ENCODE measurements at regions not wholly inside any gene's neighbourhood (a gene's known extent, or its start where the extent isn't known, plus 50 kb on each side); places are given as distances from the start of the nearest gene placed in this dataset.

- DNase-seq: no peak
- no peak for TF ChIP-seq CTCF (IDR thresholded peaks at IDR 0.05; ENCODE audit: low read depth, low read length)
- Histone ChIP-seq H3K9me3 (no peaks in the 10 kb centered on the region), H3K27me3 (peaks cover 14% of the 10 kb centered on the region), H3K4me1 (no peaks in the 10 kb centered on the region), H3K4me3 (ENCODE audit: low read depth, low read length) (no peak overlapping the region), H3K36me3 (no peaks in the 10 kb centered on the region)
Observed at GRCh38 chr12:3336606-3337311, 154.2 kb upstream of the PRMT8 start.

GRCh38 chr12:3337944-3338343 lies 153.1 kb upstream of the PRMT8 start:
- Histone ChIP-seq H3K27me3 (peaks cover 20% of the 10 kb centered on the region), H3K36me3 (no peaks in the 10 kb centered on the region), H3K4me1 (no peaks in the 10 kb centered on the region), H3K9me3 (no peaks in the 10 kb centered on the region), H3K4me3 (ENCODE audit: low read depth, low read length) (no peak overlapping the region)
- DNase-seq: no peak
- no peak for TF ChIP-seq CTCF (IDR thresholded peaks at IDR 0.05; ENCODE audit: low read depth, low read length)

GRCh38 chr12:3339221-3339620 lies 151.8 kb upstream of the PRMT8 start:
- DNase-seq: no peak
- Histone ChIP-seq H3K4me3 (ENCODE audit: low read depth, low read length) (no peak overlapping the region), H3K27me3 (peaks cover 20% of the 10 kb centered on the region), H3K9me3 (no peaks in the 10 kb centered on the region), H3K4me1 (no peaks in the 10 kb centered on the region), H3K36me3 (no peaks in the 10 kb centered on the region)
- no peak for TF ChIP-seq CTCF (IDR thresholded peaks at IDR 0.05; ENCODE audit: low read depth, low read length)

GRCh38 chr12:3341594-3341993 lies 149.4 kb upstream of the PRMT8 start:
- no peaks in the 10 kb centered on the region for H3K36me3 ChIP-seq
- TF ChIP-seq CTCF (IDR thresholded peaks at IDR 0.05; ENCODE audit: low read depth, low read length): no peak
- no peaks in the 10 kb centered on the region for H3K4me1 ChIP-seq
- no peak for DNase-seq
- no peak overlapping the region for H3K4me3 ChIP-seq (ENCODE audit: low read depth, low read length)
- no peaks in the 10 kb centered on the region for H3K9me3 ChIP-seq
- peaks cover 20% of the 10 kb centered on the region for H3K27me3 ChIP-seq

GRCh38 chr12:3342051-3342450 lies 149.0 kb upstream of the PRMT8 start:
- peak; percentile 64 for TF ChIP-seq CTCF (IDR thresholded peaks at IDR 0.05; ENCODE audit: low read depth, low read length)
- H3K4me3 ChIP-seq (ENCODE audit: low read depth, low read length): no peak overlapping the region
- peak; percentile 57 for DNase-seq

GRCh38 chr12:3348055-3348454 lies 142.9 kb upstream of the PRMT8 start:
- Histone ChIP-seq H3K4me3 (ENCODE audit: low read depth, low read length) (no peak overlapping the region), H3K36me3 (no peaks in the 10 kb centered on the region), H3K9me3 (no peaks in the 10 kb centered on the region), H3K27me3 (peaks cover 15% of the 10 kb centered on the region), H3K4me1 (no peaks in the 10 kb centered on the region)
- no peak for DNase-seq
- TF ChIP-seq CTCF (IDR thresholded peaks at IDR 0.05; ENCODE audit: low read depth, low read length): no peak

More at GRCh38 chr12:3342051-3342450, 149.0 kb upstream of the PRMT8 start:
- no peaks in the 10 kb centered on the region for H3K36me3 ChIP-seq
- H3K4me1 ChIP-seq: no peaks in the 10 kb centered on the region
- peaks cover 20% of the 10 kb centered on the region for H3K27me3 ChIP-seq
- no peaks in the 10 kb centered on the region for H3K9me3 ChIP-seq
